ENCODE measurements at regions not wholly inside any gene's neighbourhood (a gene's known extent, or its start where the extent isn't known, plus 50 kb on each side); places are given as distances from the start of the nearest gene placed in this dataset.

DNA sequence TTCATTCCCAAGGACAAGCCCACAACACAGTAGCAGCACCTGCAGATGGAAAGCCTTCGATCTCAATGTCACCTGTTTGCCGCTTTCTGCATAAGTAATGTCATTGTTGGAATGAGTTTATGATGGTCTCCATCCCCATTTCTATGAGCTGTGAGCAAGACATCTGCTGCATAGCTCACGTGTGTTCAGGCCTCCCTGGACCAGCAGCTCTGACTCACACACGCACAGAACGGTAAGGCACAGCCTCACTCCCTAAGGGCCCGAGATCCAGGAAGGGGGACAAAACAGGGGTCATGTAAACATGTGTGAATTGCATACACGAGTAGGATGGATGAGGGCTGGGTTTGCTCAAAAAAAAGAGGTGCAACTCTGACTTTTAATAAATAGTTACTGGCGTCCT, 223.1 kb downstream of the SOX9 start:
- DNase-seq, result no peak

DNA sequence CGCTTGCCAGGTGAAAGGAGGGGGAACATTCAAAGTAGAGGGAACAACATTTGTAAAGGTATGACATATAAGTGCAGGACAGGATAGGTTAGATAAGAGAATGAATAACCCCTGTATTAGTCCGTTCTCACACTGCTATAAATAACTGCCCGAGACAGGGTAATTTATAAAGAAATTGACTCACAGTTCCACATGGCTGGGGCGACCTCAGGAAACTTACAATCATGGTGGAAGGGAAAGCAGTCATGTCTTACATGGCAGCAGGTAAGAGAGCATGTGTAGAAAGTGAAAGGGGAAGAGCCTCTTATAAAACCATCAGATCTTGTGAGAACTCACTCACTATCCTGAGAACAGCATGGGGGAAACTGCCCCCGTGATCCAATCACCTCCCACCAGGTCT, 223.8 kb downstream of the SOX9 start:
- DNase-seq, result no peak

DNA sequence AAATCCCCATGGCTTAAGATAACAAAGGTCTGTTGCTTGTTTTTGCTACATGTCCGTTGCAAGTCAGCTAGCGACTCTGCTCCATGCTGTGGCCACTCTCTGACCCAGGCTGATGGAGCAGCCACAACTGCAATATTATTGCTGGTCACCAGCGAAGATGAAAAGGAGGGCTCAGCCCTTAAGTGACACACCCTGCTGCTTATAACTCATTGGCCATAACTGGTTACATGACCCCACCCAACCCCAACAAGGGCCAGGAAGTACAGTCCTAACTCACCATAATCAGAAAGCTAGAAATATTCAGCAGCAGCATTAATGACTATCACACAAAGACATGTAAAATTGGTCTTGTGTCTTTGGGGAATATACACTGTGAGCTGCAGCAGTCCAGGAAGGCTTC, 224.3 kb downstream of the SOX9 start:
- DNase-seq, result no peak

DNA sequence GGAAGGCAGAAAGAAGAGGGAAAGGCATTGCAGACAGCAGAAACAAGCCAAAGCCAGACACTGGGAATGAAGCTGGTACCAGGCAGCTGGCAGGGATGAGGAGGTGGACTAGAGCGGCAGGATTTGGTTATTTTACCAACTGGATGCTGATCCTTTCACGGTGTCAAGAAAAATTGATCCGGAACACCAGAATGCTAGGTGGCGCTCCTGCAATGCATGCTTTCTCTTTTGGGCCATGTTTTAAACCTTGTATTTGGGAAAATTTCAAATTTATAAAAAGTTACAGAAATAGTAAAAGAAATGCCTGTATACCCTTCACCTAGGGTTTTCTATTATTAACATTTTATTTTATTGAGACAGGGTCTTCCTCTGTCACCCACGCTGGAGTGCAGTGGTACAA, 224.7 kb downstream of the SOX9 start:
- no peak for DNase-seq

DNA sequence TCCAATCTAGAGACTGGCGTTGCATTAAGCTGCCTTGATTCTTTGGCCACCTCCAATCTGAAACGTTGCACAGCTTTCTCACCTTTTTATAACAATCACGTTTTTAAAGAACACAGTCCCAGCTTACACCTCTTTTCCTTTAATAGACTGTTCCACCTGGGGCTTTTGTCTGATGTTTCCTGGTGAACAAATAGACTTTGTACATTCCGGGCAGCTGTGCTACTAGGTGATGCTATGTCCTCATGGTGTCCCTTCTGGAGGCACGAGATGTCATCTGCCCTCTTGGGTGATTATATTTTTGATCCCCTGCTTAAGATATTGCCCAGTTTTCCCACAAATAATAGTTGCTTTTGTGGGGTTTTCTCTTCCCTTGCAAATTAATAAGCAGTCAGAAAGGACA, 225.5 kb downstream of the SOX9 start:
- no peak for DNase-seq

GRCh38 chr17:72349011-72349410, 228.2 kb downstream of the SOX9 start:
- no peak for DNase-seq

DNA sequence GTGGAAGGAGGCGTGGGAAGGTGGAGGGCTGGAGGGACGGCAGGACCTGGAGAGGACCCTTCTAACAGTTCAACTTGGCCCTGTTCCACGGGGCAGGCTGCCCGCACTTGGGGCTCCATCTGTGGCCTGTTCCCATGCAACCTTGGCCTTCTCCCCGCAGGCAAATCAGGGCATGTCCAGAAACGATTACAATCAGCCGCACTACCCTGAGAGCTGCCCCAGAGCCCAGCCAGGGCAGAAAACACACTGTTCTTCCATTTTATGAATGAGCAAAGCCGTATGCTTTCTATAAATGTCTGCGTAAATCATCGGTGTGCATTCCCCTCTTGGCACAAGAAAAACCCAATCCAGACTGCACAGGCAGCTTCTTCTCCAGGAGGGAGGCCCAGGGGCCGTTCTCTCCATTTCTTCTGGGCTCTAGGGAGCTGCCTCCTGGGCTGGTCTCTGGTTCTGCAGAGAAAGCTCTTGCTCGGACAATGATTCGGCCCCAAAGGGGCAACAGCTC, 228.7 kb downstream of the SOX9 start:
- peak in 3 of 14 donors; percentile 6 to 44 (median 8) for DNase-seq

- DNase-seq, result no peak
Measured at GRCh38 chr17:72350073-72350472, 229.3 kb downstream of the SOX9 start.

- DNase-seq, result no peak
Measured at GRCh38 chr17:72351365-72351764, 230.5 kb downstream of the SOX9 start.

DNA sequence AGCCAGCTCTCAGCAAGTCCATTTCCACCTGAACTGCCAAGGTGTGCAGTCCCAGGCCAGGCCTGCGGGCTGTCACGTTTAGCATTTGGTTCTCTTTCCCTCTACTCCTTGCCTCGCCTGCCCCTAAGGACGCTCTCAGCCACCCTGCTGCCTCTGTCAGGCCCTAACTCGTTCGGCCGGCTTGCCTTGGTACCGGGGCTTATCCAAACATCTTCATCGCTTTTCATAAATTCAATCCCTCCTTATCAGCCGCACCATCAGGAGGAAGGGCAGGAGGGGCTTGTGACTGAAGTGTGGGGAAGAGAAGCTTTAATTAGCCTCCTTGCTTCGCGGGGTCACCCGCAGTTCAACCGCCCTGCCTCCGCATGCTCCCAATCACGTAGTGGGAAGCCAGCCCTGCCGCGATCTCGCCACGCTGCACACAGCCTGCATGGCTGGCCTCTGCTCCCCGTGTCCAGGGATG, 231.1 kb downstream of the SOX9 start:
- DNase-seq, result no peak

GRCh38 chr17:72353502-72353901, 232.7 kb downstream of the SOX9 start:
- DNase-seq, result peak in 2 of 14 donors; percentile 18 to 19

DNA sequence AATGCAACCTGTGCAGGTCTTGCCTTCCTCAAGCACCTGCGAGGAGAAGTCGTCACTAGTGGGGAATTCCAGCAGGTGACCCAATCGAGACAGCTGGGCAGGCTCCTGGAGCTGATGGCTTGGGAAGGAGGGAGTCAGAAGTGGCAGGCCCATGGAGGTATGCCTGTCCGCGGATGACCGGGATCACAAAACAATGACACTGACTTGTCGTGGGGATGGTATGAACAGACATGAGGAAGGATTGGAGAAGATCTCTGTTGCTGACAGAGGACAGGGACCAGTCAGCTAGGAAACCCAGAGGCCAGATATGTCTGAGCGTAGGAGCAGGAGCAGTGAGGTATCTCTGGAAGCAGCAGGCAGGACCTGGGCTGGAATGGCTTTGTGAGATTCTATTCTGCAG, 233.3 kb downstream of the SOX9 start:
- DNase-seq, result peak in 1 of 14 donors; percentile 19

GRCh38 chr17:72357764-72358365, 237.0 kb downstream of the SOX9 start:
- DNase-seq, result no peak

DNA sequence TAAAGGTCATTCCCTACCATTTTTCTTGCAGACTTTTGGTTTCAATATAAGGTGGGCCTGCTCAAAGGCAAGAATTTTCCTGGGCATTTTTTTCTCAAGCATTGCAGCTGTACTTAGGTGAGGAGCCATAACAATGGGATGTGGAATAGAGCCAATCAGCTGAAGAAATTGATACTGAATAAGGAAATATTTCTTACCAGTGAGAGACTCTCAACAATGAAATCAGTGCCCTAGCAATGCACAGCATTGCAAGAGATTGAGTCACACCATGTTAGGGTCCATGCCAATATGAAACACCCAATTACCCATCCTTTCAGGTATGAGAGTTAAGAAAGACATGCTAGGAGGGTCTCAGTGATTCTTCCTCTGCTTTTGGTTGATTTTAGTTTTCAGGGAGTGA, 237.6 kb downstream of the SOX9 start:
- no peak for DNase-seq

DNA sequence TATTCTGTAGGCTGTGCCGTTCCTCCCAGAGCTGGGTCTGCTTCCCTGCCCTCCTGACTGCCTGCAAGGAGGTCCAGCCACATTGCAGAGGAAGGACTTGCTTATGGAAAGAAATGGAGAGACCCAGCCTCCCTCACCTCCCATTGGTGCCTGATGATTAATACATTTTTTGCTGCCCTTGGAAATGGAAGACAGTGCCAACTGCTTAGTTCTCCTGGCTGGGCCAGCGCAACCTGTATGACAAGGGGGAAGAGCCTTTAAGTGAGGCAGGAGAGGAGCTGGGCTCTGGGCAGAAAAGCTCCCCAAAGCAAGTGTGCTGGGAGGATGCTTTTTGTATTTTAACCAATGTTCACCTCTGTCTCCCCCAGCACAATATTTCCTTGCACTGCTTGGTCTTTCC, 238.5 kb downstream of the SOX9 start:
- no peak for DNase-seq

DNA sequence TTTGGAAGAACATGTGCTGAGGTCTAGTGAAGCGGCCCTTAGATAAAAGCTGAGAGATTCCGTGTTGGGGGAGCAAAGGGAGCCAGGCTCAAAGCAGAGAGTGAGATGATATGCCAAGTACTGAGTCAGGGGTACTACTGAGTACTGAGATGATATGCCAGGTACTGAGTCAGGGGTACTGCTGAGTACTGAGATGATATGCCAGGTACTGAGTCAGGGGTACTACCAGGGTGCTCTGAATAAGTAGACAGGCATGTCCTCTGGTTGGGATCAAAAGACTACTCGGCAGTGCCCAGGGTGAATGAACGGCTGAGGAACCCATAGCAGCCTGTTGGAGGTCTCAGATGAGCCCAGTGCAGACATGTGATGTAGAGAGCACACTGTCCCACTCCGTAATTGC, 239.0 kb downstream of the SOX9 start:
- DNase-seq, result no peak

- DNase-seq, result no peak
Measured at GRCh38 chr17:72360386-72360940, 239.6 kb downstream of the SOX9 start.

DNA sequence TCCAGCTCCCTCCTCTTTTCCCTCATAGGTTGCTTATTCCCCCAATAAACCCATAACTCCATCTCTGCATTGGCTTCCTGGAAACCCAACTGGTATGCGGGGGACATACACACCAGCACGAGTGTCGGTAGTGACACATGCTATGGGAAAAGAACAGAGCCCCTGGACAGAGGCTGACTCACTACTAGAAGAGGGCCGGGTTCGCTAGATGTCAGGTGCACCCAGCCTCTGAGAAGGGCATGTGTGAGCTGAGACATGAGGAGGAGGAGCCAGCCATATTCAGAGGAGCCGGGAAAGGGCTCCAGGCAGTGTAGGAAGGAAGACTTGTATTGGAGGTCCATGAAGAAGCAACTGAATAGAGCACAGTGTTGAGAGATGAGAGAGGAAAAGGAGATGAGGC, 241.1 kb downstream of the SOX9 start:
- no peak for DNase-seq

DNA sequence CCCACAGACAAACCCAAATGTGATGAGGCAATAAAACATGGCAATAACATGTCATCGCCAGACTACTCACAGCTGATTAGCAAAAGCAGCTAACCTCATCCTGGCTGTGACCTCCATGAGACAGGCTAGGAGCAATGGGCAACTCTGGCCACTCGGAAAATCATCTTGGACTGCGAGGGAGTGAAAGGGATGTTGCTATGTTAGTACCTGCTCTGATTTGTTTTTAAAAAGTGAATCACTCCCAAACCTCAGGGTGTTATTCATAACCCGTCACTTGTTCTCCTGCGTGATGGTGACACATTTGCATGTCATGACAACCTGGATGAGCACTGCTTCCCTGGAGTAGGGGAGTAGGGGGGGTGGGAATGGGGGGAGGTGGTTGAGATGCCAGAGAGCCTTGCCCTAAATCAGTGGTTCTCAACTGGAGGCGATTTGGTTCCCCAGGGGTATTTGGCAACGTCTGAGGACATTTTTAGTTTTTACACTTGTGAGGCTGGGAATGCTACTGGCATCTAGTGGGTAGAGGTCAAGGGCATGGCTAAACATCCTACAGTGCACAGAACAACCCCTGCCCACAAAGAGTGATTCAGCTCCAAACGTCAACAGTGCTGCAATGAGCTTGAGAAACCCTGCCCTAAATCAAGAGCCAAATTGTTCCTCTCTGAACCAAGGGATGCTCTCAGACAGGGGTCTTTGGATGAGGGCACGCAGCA, 241.7 kb downstream of the SOX9 start:
- no peak for DNase-seq

DNA sequence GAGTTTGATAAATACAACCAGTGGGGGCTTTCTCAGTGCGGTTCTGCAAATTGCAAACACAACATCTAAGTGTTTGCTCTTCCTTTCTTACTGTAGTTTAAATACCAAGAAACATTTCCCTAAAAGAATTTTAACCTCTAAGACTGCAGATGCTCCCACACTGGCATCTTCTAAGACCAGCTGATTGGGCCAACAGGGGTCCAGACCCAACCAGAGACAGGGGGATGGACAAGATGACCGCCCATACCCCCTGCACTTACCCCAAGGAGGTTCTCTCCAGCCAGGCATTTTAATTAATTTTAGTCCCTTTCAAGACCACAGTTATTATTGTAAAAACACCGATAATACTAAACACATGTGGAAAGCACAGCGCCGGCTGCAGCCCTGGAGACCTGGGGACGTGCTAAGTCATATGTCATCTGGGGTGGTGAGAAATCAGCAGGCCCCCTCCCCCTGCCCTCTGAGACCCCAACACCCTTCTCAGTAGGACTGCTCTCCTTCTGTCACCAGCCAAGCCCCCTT, 242.3 kb downstream of the SOX9 start:
- DNase-seq, result no peak

- DNase-seq, result no peak
Measured at GRCh38 chr17:72365857-72366414, 245.1 kb downstream of the SOX9 start.

DNA sequence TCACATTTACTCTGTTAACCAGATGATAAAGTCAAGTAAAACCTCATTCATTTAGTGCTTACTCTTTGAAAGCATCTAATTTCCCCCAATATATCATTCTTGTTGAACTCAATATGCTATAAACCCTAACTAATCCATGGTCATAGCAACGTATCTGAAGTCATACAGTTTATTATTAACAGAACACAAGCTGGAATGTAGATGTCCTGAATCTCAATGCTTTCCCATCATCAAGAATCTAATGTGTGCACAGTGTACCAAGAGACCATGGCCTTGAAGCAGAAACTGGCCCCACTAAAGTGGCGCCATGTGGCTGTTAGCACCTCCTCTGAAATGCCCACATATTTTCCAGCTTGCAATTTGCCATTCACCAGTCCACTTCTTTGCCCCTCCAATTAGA, 245.8 kb downstream of the SOX9 start:
- no peak for DNase-seq

- DNase-seq, result no peak
Measured at GRCh38 chr17:72368191-72368590, 247.4 kb downstream of the SOX9 start.

Measured in C1 segment of cervical spinal cord (tissue), 14 donors.